ENCODE measurements at regions not wholly inside any gene's neighbourhood (a gene's known extent, or its start where the extent isn't known, plus 50 kb on each side); places are given as distances from the start of the nearest gene placed in this dataset.
A peak's percentile ranks its signal among the peaks of the same experiment; 100 is the strongest.
"Not testable (repeated sequence)": the region's sequence is repeated elsewhere in the genome, so short reads cannot be mapped to it uniquely, and the experiment has no call there.

- DNase-seq: no peak
Measured at GRCh38 chr3:115204475-115204874, 57.4 kb upstream of the ZBTB20 start.

- no peak for DNase-seq
Measured at GRCh38 chr3:115208066-115208750, 61.1 kb upstream of the ZBTB20 start.

- no peak for DNase-seq
Measured at GRCh38 chr3:115211810-115212492, 64.9 kb upstream of the ZBTB20 start.

GRCh38 chr3:115212615-115213014, 65.5 kb upstream of the ZBTB20 start:
- DNase-seq: no peak

- DNase-seq: not testable (repeated sequence)
Measured at GRCh38 chr3:115213052-115213451, 66.0 kb upstream of the ZBTB20 start.

GRCh38 chr3:115217292-115217677, 70.2 kb upstream of the ZBTB20 start:
- DNase-seq: no peak

- DNase-seq: peak; percentile 64
Measured at GRCh38 chr3:115217678-115218451, 70.8 kb upstream of the ZBTB20 start.

- no peak for DNase-seq
Measured at GRCh38 chr3:115218859-115219258, 71.8 kb upstream of the ZBTB20 start.

GRCh38 chr3:115224687-115225086, 77.6 kb upstream of the ZBTB20 start:
- DNase-seq: no peak

- no peak for DNase-seq
Measured at GRCh38 chr3:115226844-115227445, 79.9 kb upstream of the ZBTB20 start.

GRCh38 chr3:115227461-115227860, 80.4 kb upstream of the ZBTB20 start:
- no peak for DNase-seq

- no peak for DNase-seq
Measured at GRCh38 chr3:115228266-115228665, 81.2 kb upstream of the ZBTB20 start.

GRCh38 chr3:115232167-115232566, 85.1 kb upstream of the ZBTB20 start:
- DNase-seq: no peak

- DNase-seq: no peak
Measured at GRCh38 chr3:115233021-115233420, 85.9 kb upstream of the ZBTB20 start.

GRCh38 chr3:115236496-115236895, 89.4 kb upstream of the ZBTB20 start:
- DNase-seq: no peak

GRCh38 chr3:115239717-115240116, 92.6 kb upstream of the ZBTB20 start:
- DNase-seq: peak; percentile 89

- no peak for DNase-seq
Measured at GRCh38 chr3:115244350-115244749, 97.3 kb upstream of the ZBTB20 start.

GRCh38 chr3:115245438-115245837, 98.3 kb upstream of the ZBTB20 start:
- DNase-seq: no peak

GRCh38 chr3:115245899-115246298, 98.8 kb upstream of the ZBTB20 start:
- no peak for DNase-seq

GRCh38 chr3:115246461-115247020, 99.5 kb upstream of the ZBTB20 start:
- DNase-seq: no peak

GRCh38 chr3:115248274-115248673, 101.2 kb upstream of the ZBTB20 start:
- no peak for DNase-seq

GRCh38 chr3:115251509-115251908, 104.4 kb upstream of the ZBTB20 start:
- DNase-seq: no peak

- DNase-seq: no peak
Measured at GRCh38 chr3:115252679-115253078, 105.6 kb upstream of the ZBTB20 start.

All from NCI-H2171 (cell line).